GM23338 (cell line): ENCODE measurements at regions not wholly inside any gene's neighbourhood (a gene's known extent, or its start where the extent isn't known, plus 50 kb on each side); places are given as distances from the start of the nearest gene placed in this dataset.

Experiments used
- ATAC-seq: fragments of 200-7000 bp; cut with Tn5 transposase; 3 replicates; pipeline ENCODE4 v1.9.1; 2020
- DNase-seq: peaks from one replicate; pipeline ENCODE4 v3.0.0-alpha.2; 2015; ENCODE audit warnings: low spot score
- H2AFZ ChIP-seq: fragments of 200-600 bp; sonication (generic); 2 replicates; pipeline ENCODE4 v1.8.0; 2016; ENCODE audit warnings: antibody characterized with exemption, mild to moderate bottlenecking, moderate library complexity
- H3F3A ChIP-seq: fragments of 200-600 bp; sonication (generic); replicated peaks from 2 replicates; pipeline ENCODE4 v1.8.0; 2017; ENCODE audit warnings: antibody characterized with exemption, mixed run types, low read depth
- H3K27ac ChIP-seq: fragments of 200-600 bp; sonication (generic); 2 replicates; pipeline ENCODE4 v1.6.1; 2016; ENCODE audit warnings: low read depth
- H3K27me3 ChIP-seq: fragments of 200-600 bp; sonication (generic); 2 replicates; pipeline ENCODE4 v1.8.0; 2016; ENCODE audit warnings: mild to moderate bottlenecking, mixed run types, moderate library complexity; ENCODE audit not compliant: insufficient read depth
- H3K36me3 ChIP-seq: fragments of 200-600 bp; sonication (generic); 2 replicates; pipeline ENCODE4 v1.8.0; 2016; ENCODE audit warnings: mild to moderate bottlenecking; ENCODE audit not compliant: insufficient read depth
- H3K4me1 ChIP-seq: fragments of 200-600 bp; sonication (generic); 2 replicates; pipeline ENCODE4 v1.8.0; 2016; ENCODE audit warnings: mild to moderate bottlenecking, moderate library complexity; ENCODE audit not compliant: insufficient read depth
- H3K4me2 ChIP-seq: fragments of 200-600 bp; sonication (generic); 2 replicates; pipeline ENCODE4 v1.7.1; 2017; ENCODE audit warnings: mixed run types
- H3K4me3 ChIP-seq: fragments of 200-600 bp; sonication (generic); 2 replicates; pipeline ENCODE4 v1.6.1; 2016; ENCODE audit warnings: mixed run types
- H3K79me2 ChIP-seq: fragments of 200-600 bp; sonication (generic); replicated peaks from 2 replicates; pipeline ENCODE4 v1.8.0; 2017; ENCODE audit warnings: mild to moderate bottlenecking; ENCODE audit not compliant: insufficient read depth
- H3K9me2 ChIP-seq: fragments of 200-600 bp; sonication (generic); 2 replicates; pipeline ENCODE4 v1.8.0; 2017; ENCODE audit not compliant: insufficient read depth
- H4K20me1 ChIP-seq: fragments of 200-600 bp; sonication (generic); replicated peaks from 2 replicates; pipeline ENCODE4 v1.8.0; 2017; ENCODE audit warnings: mild to moderate bottlenecking; ENCODE audit not compliant: insufficient read depth
- H3K27ac Mint-ChIP-seq: 2 replicates; pipeline ENCODE4 v1.8.0; 2020; ENCODE audit warnings: inconsistent platforms, mild to moderate bottlenecking, moderate library complexity, mixed read lengths
- H3K27me3 Mint-ChIP-seq: 3 replicates; pipeline ENCODE4 v1.8.0; 2022; ENCODE audit warnings: low read depth, mild to moderate bottlenecking, moderate library complexity, mixed read lengths, inconsistent platforms; ENCODE audit not compliant: insufficient read depth, poor library complexity
- H3K36me3 Mint-ChIP-seq: 3 replicates; pipeline ENCODE4 v1.8.0; 2021; ENCODE audit warnings: low read depth, mild to moderate bottlenecking, inconsistent platforms, moderate library complexity, mixed read lengths
- H3K4me1 Mint-ChIP-seq: 3 replicates; pipeline ENCODE4 v1.8.0; 2020; ENCODE audit warnings: mild to moderate bottlenecking, inconsistent platforms, mixed read lengths
- H3K4me3 Mint-ChIP-seq: 3 replicates; pipeline ENCODE4 v1.8.0; 2021; ENCODE audit warnings: moderate library complexity, mild to moderate bottlenecking, inconsistent platforms, mixed read lengths
- H3K9me3 Mint-ChIP-seq: 3 replicates; pipeline ENCODE4 v1.8.0; 2020; ENCODE audit warnings: moderate library complexity, mild to moderate bottlenecking, inconsistent platforms, mixed read lengths
- CTCF ChIP-seq, 2 experiments: fragments of 200-600 bp in 1 of 2; sonication (generic) in 1 of 2; conservative IDR thresholded peaks; 2 replicates each; pipeline versions ENCODE4 v1.5.1 to v1.6.1; 2016 to 2017; ENCODE audit warnings: antibody characterized with exemption in 2 of 2, low read depth in 2 of 2, mild to moderate bottlenecking in 2 of 2, moderate library complexity in 1 of 2
- ETS1 ChIP-seq: IDR thresholded peaks from 2 replicates; pipeline ENCODE4 v1.6.1; 2016; ENCODE audit warnings: antibody characterized with exemption
- EZH2 ChIP-seq: fragments of 200-600 bp; sonication (generic); IDR thresholded peaks from one replicate; pipeline ENCODE4 v1.8.0; 2017; ENCODE audit warnings: antibody characterized with exemption, mild to moderate bottlenecking, low read depth; ENCODE audit not compliant: unreplicated experiment
- EZH2phosphoT487 ChIP-seq: fragments of 200-600 bp; sonication (generic); IDR thresholded peaks from one replicate; pipeline ENCODE4 v1.8.1; 2018; ENCODE audit warnings: antibody characterized with exemption; ENCODE audit not compliant: unreplicated experiment
- NANOG ChIP-seq: IDR thresholded peaks from 2 replicates; pipeline ENCODE4 v1.6.1; 2016; ENCODE audit warnings: antibody characterized with exemption, borderline replicate concordance
- POLR2AphosphoS5 ChIP-seq: IDR thresholded peaks from 2 replicates; pipeline ENCODE4 v1.6.1; 2016; ENCODE audit warnings: antibody characterized with exemption, low read depth
- REST ChIP-seq: IDR thresholded peaks from one replicate; pipeline ENCODE4 v1.6.1; 2018; ENCODE audit warnings: antibody characterized with exemption; ENCODE audit not compliant: unreplicated experiment
- STAT1 ChIP-seq: IDR thresholded peaks from one replicate; pipeline ENCODE4 v1.6.1; 2016; ENCODE audit warnings: antibody characterized with exemption; ENCODE audit not compliant: unreplicated experiment
- ZNF114 ChIP-seq: fragments of 250-450 bp; sonication (Bioruptor Pico); IDR thresholded peaks from 2 replicates; pipeline ENCODE4 v1.5.0; 2020; ENCODE audit warnings: mild to moderate bottlenecking, moderate library complexity

GRCh38 chr4:126898815-126899214 lies 733.9 kb upstream of the INTU start:
- Mint-ChIP-seq H3K27ac (no peak overlapping the region), H3K4me1 (no peaks in the 10 kb centered on the region), H3K36me3 (peaks cover 40% of the 10 kb centered on the region), H3K4me3 (no peak overlapping the region), H3K9me3 (peaks cover 35% of the 10 kb centered on the region), H3K27me3 (no peaks in the 10 kb centered on the region)
- Histone ChIP-seq H3K4me2 (no peak overlapping the region), H3K9me2 (0 out of 2 replicates have a peak, but pooled peaks cover 7% of the 10 kb centered on the region), H3K27ac (no peak overlapping the region), H3K79me2 (no peaks in the 10 kb centered on the region), H4K20me1 (no peaks in the 10 kb centered on the region), H3K4me3 (no peak overlapping the region), H3K36me3 (0 out of 2 replicates have a peak, but pooled peaks cover 13% of the 10 kb centered on the region), H3K27me3 (no peaks in the 10 kb centered on the region), H3K4me1 (no peaks in the 10 kb centered on the region), H3F3A (no peaks in the 10 kb centered on the region), H2AFZ (no peak overlapping the region)
- DNase-seq (no peak), ATAC-seq (no peak)
- TF ChIP-seq STAT1 = no peak

GRCh38 chr4:126899331-126899801 lies 733.4 kb upstream of the INTU start:
- Histone ChIP-seq H3K79me2 (no peaks in the 10 kb centered on the region), H2AFZ (no peak overlapping the region), H3K27ac (no peak overlapping the region), H3K36me3 (0 out of 2 replicates have a peak, but pooled peaks cover 13% of the 10 kb centered on the region), H4K20me1 (no peaks in the 10 kb centered on the region), H3K4me2 (no peak overlapping the region), H3K4me3 (no peak overlapping the region), H3F3A (no peaks in the 10 kb centered on the region), H3K4me1 (no peaks in the 10 kb centered on the region), H3K27me3 (no peaks in the 10 kb centered on the region), H3K9me2 (0 out of 2 replicates have a peak, but pooled peaks cover 7% of the 10 kb centered on the region)
- H3K27ac Mint-ChIP-seq = no peak overlapping the region
- H3K36me3 Mint-ChIP-seq = peaks cover 40% of the 10 kb centered on the region
- DNase-seq = no peak
- H3K27me3 Mint-ChIP-seq = no peaks in the 10 kb centered on the region
- H3K9me3 Mint-ChIP-seq = peaks cover 35% of the 10 kb centered on the region
- ATAC-seq = no peak
- H3K4me1 Mint-ChIP-seq = no peaks in the 10 kb centered on the region
- H3K4me3 Mint-ChIP-seq = no peak overlapping the region
- TF ChIP-seq CTCF (conservative IDR thresholded peaks at IDR 0.05; ENCODE audit: low read depth in 2 of 2) (no peak), POLR2AphosphoS5 (no peak), EZH2 (no peak), ZNF114 (CRISPR knock-in tag) (no peak), EZH2phosphoT487 (no peak), NANOG (no peak), REST (no peak), ETS1 (no peak), STAT1 (no peak)
